ENCODE measurements at regions not wholly inside any gene's neighbourhood (a gene's known extent, or its start where the extent isn't known, plus 50 kb on each side); places are given as distances from the start of the nearest gene placed in this dataset.
"Not testable (repeated sequence)": the region's sequence is repeated elsewhere in the genome, so short reads cannot be mapped to it uniquely, and the experiment has no call there.

GRCh38 chr14:49367696-49368095 lies 218.5 kb downstream of the RPS29 start:
- no peak for DNase-seq (ENCODE audit: low read depth in 2 of 2)

- no peak for DNase-seq (ENCODE audit: low read depth in 2 of 2)
Observed at GRCh38 chr14:49366416-49366815, 219.8 kb downstream of the RPS29 start.

- no peak for DNase-seq (ENCODE audit: low read depth in 2 of 2)
Observed at GRCh38 chr14:49364752-49365117, 221.4 kb downstream of the RPS29 start.

- DNase-seq (ENCODE audit: low read depth in 2 of 2) = no peak
Observed at GRCh38 chr14:49363821-49364751, 222.1 kb downstream of the RPS29 start.

GRCh38 chr14:49362916-49363315 lies 223.3 kb downstream of the RPS29 start:
- DNase-seq (ENCODE audit: low read depth in 2 of 2) = no peak

- no peak for DNase-seq (ENCODE audit: low read depth in 2 of 2)
Observed at GRCh38 chr14:49339130-49339529, 247.1 kb downstream of the RPS29 start.

GRCh38 chr14:49319810-49320209 lies 266.4 kb downstream of the RPS29 start:
- DNase-seq (ENCODE audit: low read depth in 2 of 2) = no peak

- DNase-seq (ENCODE audit: low read depth in 2 of 2) = no peak
Observed at GRCh38 chr14:49315570-49315969, 270.6 kb downstream of the RPS29 start.

GRCh38 chr14:49314737-49315136 lies 271.4 kb downstream of the RPS29 start:
- DNase-seq (ENCODE audit: low read depth in 2 of 2) = no peak

GRCh38 chr14:49313108-49313507 lies 273.1 kb downstream of the RPS29 start:
- DNase-seq (ENCODE audit: low read depth in 2 of 2) = no peak

GRCh38 chr14:49310298-49310697 lies 275.9 kb downstream of the RPS29 start:
- DNase-seq (ENCODE audit: low read depth in 2 of 2) = no peak

- no peak for DNase-seq (ENCODE audit: low read depth in 2 of 2)
Observed at GRCh38 chr14:49306152-49306751, 279.9 kb downstream of the RPS29 start.

- DNase-seq (ENCODE audit: low read depth in 2 of 2) = no peak
Observed at GRCh38 chr14:49303946-49304516, 282.1 kb downstream of the RPS29 start.

- DNase-seq (ENCODE audit: low read depth in 2 of 2) = no peak
Observed at GRCh38 chr14:49297102-49297501, 289.1 kb downstream of the RPS29 start.

- DNase-seq (ENCODE audit: low read depth in 2 of 2) = no peak
Observed at GRCh38 chr14:49294621-49295148, 291.5 kb downstream of the RPS29 start.

- no peak for DNase-seq (ENCODE audit: low read depth in 2 of 2)
Observed at GRCh38 chr14:49287004-49287403, 299.2 kb downstream of the RPS29 start.

GRCh38 chr14:49286257-49286983 lies 299.8 kb downstream of the RPS29 start:
- no peak for DNase-seq (ENCODE audit: low read depth in 2 of 2)

- no peak for DNase-seq (ENCODE audit: low read depth in 2 of 2)
Observed at GRCh38 chr14:49280566-49280965, 305.6 kb downstream of the RPS29 start.

- no peak for DNase-seq (ENCODE audit: low read depth in 2 of 2)
Observed at GRCh38 chr14:49250517-49250916, 335.7 kb downstream of the RPS29 start.

- no peak for DNase-seq (ENCODE audit: low read depth in 2 of 2)
Observed at GRCh38 chr14:49250109-49250508, 336.1 kb downstream of the RPS29 start.

- no peak for DNase-seq (ENCODE audit: low read depth in 2 of 2)
Observed at GRCh38 chr14:49249022-49249421, 337.2 kb downstream of the RPS29 start.

- DNase-seq (ENCODE audit: low read depth in 2 of 2) = not testable (repeated sequence)
Observed at GRCh38 chr14:49243777-49244176, 342.4 kb downstream of the RPS29 start.

Data from stimulated activated CD4-positive, alpha-beta T cell treated with anti-CD3 and anti-CD28 coated beads, Interleukin-1b, Interleukin-23, amount 100 ng/mL, for 4 hours (primary cell).